ENCODE measurements at regions not wholly inside any gene's neighbourhood (a gene's known extent, or its start where the extent isn't known, plus 50 kb on each side); places are given as distances from the start of the nearest gene placed in this dataset.

DNA sequence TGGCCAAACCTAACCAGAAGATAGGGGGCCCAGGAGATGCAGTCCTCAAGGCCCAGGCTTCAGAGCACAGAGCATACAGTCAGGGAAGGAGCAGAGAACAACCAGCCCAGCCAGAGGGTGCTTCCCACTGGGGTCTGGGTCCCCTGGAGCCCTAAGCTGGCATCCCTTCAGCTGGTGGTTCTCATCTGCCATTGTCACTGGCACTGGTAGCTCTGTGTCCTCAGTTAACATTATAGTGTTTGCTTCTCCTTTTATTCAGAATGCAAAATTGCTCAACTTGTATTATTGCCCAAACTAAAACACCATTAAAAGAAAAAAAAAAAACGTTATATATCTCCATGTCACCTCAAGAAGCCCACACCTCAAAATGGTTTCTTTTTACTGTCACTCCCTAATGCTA lies 219.2 kb downstream of the ENC1 start:
- no peak for DNase-seq

- no peak for DNase-seq
Measured at GRCh38 chr5:74420947-74421346, 219.6 kb downstream of the ENC1 start.

DNA sequence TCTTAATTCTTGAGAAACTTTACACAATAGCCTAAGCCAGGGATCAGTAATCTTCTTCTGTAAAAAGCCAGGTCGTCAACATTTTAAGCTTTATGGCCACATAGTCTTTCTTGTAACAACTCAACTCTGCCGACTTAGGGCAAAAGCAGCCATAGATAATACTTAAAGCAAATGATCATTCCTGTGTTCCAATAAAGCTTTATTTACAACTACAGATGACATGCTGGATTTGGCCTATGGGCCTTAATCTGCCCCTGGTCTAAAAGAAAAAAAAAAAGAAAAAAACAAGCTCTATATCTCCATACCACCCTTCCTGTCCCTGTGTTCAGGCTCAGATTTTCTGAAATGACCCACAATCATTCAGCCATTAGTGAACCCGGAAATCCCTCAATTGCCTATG lies 220.3 kb downstream of the ENC1 start:
- no peak for DNase-seq

GRCh38 chr5:74419468-74419867 lies 221.1 kb downstream of the ENC1 start:
- no peak for DNase-seq

GRCh38 chr5:74418709-74419108 lies 221.8 kb downstream of the ENC1 start:
- no peak for DNase-seq

GRCh38 chr5:74418261-74418660 lies 222.3 kb downstream of the ENC1 start:
- no peak for DNase-seq

GRCh38 chr5:74415695-74416102 lies 224.8 kb downstream of the ENC1 start:
- no peak for DNase-seq

- no peak for DNase-seq
Measured at GRCh38 chr5:74414228-74414627, 226.3 kb downstream of the ENC1 start.

- no peak for DNase-seq
Measured at GRCh38 chr5:74413403-74414048, 227.0 kb downstream of the ENC1 start.

- DNase-seq: no peak
Measured at GRCh38 chr5:74412066-74412465, 228.5 kb downstream of the ENC1 start.

- DNase-seq: no peak
Measured at GRCh38 chr5:74409712-74410111, 230.8 kb downstream of the ENC1 start.

GRCh38 chr5:74409166-74409706 lies 231.3 kb downstream of the ENC1 start:
- no peak for DNase-seq

DNA sequence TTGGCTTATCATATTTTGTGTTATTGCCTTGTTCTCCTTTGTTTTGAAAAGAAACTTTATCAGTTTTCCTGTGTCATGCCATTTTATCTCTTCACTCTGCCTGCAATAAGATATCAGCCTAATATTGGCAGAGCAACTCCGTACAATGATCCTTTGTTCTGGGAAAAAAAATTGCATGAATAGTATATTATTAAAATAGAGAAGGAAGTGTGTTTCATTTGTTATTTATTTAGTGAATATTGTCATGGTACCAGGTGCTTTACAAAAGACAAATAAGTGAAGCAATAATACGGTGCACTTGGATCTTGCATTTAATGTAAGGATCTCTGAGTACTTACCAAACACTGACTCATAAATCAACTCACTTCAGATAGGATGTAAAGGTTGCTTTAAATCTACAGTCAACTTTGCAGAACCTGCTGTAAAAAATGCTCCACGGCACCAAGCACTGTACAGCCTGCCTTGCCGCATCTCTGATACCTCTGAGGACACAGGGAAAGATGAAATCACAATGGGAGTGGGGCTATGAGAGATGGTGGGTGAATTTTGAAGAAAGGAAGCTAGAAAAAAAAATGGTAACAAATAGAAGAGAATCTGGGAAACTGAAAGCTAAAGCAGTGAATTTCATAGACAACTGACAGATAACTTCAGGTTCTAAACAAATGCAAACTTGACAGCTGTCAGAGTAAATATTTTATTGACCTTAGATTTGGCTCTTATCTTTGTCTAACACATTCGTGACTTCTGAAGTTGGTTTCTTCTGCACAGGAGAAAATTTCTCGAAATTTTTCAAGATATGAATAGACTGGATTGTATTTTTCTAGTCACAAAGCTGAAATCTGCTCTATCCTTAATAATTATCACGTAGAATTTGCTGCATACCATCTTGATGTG lies 232.1 kb downstream of the ENC1 start:
- no peak for DNase-seq

DNA sequence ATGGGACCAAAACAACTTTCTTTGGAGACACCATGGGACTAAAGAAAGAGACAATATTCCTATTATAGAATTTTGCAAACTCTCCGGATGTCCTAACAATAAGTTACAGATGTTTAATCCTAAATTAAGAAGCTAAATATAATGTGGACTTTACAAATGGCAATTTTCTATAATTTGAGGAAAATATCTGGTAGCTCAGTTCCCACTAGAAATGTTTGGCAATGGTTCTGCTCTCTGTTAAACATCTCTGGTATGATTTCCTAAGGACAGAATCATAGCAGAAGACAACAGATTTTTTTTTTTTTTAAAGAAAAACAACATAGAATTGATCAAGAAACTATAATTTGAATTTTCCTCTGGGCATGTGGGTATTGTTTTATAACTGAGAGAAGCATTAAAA lies 232.8 kb downstream of the ENC1 start:
- DNase-seq: no peak

- no peak for DNase-seq
Measured at GRCh38 chr5:74406844-74407243, 233.7 kb downstream of the ENC1 start.

DNA sequence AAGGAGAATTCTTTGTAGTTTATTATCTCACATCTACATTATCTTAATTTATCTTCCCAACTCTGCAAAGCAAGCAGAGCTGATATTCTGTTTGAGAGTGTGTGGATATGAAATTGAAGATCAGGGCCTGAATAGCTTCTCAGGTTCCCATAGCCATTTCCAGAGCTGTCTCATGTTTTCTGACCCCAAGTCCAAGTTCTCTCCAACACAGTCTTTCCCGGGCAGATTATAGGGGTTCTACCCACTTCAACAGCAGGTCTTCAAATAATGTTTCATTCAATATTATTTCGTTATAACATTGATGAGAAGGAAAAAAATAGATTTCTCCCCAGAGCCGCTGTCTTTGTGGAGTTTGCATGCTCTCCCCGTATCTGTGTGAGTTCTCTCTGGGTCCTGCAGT lies 234.9 kb downstream of the ENC1 start:
- DNase-seq: no peak

GRCh38 chr5:74404574-74405508 lies 235.7 kb downstream of the ENC1 start:
- DNase-seq: no peak

GRCh38 chr5:74403771-74404170 lies 236.8 kb downstream of the ENC1 start:
- DNase-seq: no peak

- no peak for DNase-seq
Measured at GRCh38 chr5:74402553-74402952, 238.0 kb downstream of the ENC1 start.

DNA sequence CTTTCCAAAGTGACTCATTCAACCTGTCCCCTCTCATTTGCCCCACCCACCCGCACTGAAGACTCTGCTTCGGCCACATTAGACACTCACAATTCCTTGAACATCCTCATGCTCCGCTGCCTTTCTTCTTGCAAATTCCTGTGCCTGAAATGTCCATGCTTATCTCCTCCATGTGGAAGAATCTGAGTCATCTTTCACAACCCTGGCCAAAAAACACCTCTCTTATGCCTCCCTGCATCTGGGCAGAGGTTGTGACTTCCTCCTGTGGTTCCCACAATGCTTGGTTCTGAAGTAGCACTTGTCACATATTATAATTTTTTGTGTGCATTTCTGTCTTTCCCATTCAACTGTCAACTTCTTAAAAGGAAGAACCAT lies 238.6 kb downstream of the ENC1 start:
- DNase-seq: no peak

GRCh38 chr5:74401281-74401945 lies 239.1 kb downstream of the ENC1 start:
- no peak for DNase-seq

- no peak for DNase-seq
Measured at GRCh38 chr5:74400067-74400466, 240.5 kb downstream of the ENC1 start.
